ENCODE measurements at regions not wholly inside any gene's neighbourhood (a gene's known extent, or its start where the extent isn't known, plus 50 kb on each side); places are given as distances from the start of the nearest gene placed in this dataset.

DNA sequence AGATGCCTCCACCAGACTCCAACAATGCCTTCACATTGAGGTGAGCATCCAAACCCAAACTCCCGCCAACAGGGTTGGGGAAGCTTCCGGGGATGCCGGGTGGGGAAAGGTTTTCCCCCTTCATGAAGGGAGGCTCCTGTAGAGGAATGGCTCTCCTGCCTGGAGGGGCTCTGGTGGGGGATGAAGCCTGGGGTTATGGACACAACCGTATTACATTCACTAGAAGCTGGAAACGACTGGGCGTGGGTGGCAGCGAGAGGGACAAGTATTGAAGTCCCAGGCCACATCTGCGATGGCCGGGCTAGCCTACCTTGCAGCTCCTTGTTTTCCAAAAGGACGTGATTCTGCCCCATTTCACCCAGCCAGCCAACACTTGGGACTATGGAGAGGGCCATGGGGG is 321.1 kb downstream of the C16orf95 start:
- H3K27me3 Mint-ChIP-seq (ENCODE audit: low read depth in 2 of 2) = peaks cover 23 to 46% of the 10 kb centered on the region in 2 donors
- TF ChIP-seq, protein P1, sequence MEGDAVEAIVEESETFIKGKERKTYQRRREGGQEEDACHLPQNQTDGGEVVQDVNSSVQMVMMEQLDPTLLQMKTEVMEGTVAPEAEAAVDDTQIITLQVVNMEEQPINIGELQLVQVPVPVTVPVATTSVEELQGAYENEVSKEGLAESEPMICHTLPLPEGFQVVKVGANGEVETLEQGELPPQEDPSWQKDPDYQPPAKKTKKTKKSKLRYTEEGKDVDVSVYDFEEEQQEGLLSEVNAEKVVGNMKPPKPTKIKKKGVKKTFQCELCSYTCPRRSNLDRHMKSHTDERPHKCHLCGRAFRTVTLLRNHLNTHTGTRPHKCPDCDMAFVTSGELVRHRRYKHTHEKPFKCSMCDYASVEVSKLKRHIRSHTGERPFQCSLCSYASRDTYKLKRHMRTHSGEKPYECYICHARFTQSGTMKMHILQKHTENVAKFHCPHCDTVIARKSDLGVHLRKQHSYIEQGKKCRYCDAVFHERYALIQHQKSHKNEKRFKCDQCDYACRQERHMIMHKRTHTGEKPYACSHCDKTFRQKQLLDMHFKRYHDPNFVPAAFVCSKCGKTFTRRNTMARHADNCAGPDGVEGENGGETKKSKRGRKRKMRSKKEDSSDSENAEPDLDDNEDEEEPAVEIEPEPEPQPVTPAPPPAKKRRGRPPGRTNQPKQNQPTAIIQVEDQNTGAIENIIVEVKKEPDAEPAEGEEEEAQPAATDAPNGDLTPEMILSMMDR (IDR thresholded peaks at IDR 0.05) = no peak
- no peaks in the 10 kb centered on the region for H3K27me3 ChIP-seq (ENCODE audit: control insufficient read depth, insufficient read depth, low read length)
- H3K4me1 Mint-ChIP-seq = peaks cover 2 to 3% of the 10 kb centered on the region in 2 donors
- no peaks in the 10 kb centered on the region for H3K36me3 ChIP-seq (ENCODE audit: control insufficient read depth, insufficient read depth, low read length)
- H3K9me3 Mint-ChIP-seq = peaks cover 0 to 2% of the 10 kb centered on the region in 2 donors
- H3K36me3 Mint-ChIP-seq = no peaks in the 10 kb centered on the region
- no peaks in the 10 kb centered on the region for H3K4me1 ChIP-seq (ENCODE audit: control insufficient read depth, insufficient read depth, low read length)
- H3K27ac ChIP-seq (ENCODE audit: low read length) = no peak overlapping the region
- no peak overlapping the region for H3K4me3 ChIP-seq (ENCODE audit: low read length)
- no peaks in the 10 kb centered on the region for H3K9me3 ChIP-seq (ENCODE audit: control insufficient read depth, insufficient read depth, low read length)
- no peak overlapping the region for H3K4me3 Mint-ChIP-seq
- 94% methylated on average over 10 of the region's 10 CpGs for WGBS (ENCODE audit: insufficient coverage)
- H3K27ac Mint-ChIP-seq = no peak overlapping the region
- intact Hi-C loops (cut with micrococcal nuclease) = no loop called here
- DNase-seq = no peak
- ATAC-seq = no peak

DNA sequence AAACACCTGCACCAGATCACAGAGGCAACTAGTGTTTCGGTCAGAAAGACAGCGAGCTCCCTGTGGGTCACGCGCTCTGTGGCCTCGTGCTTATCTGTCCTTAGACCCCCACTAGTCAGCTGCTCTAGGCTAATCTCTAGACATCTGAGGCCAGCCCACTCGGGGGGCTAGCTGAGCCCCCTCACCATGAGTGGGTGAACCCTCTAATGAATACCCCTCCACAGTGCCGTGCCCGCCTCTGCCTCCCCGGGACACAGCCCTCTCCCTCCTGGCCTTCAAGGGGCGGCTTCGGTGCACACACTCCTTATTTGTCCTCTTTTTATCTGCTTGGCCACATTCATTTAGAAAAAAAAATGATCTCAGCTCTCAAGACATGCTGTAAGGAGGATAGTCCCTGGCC is 320.1 kb downstream of the C16orf95 start:
- Histone ChIP-seq H3K36me3 (ENCODE audit: control insufficient read depth, insufficient read depth, low read length) (no peaks in the 10 kb centered on the region), H3K4me3 (ENCODE audit: low read length) (no peak overlapping the region), H3K27ac (ENCODE audit: low read length) (no peak overlapping the region), H3K4me1 (ENCODE audit: control insufficient read depth, insufficient read depth, low read length) (no peaks in the 10 kb centered on the region), H3K27me3 (ENCODE audit: control insufficient read depth, insufficient read depth, low read length) (no peaks in the 10 kb centered on the region), H3K9me3 (ENCODE audit: control insufficient read depth, insufficient read depth, low read length) (no peaks in the 10 kb centered on the region)
- Mint-ChIP-seq H3K4me1 (no peaks in the 10 kb centered on the region), H3K27ac (no peak overlapping the region), H3K27me3 (ENCODE audit: low read depth in 2 of 2) (peaks cover 23 to 46% of the 10 kb centered on the region in 2 donors), H3K4me3 (no peak overlapping the region), H3K36me3 (no peaks in the 10 kb centered on the region), H3K9me3 (peaks cover 0 to 2% of the 10 kb centered on the region in 2 donors)
- DNase-seq (no peak), ATAC-seq (no peak)
- intact Hi-C loops (cut with micrococcal nuclease) = no loop called here
- TF ChIP-seq, protein P1 (IDR thresholded peaks at IDR 0.05) = no peak
- WGBS (ENCODE audit: insufficient coverage) = 89% methylated on average over 11 of the region's 11 CpGs

DNA sequence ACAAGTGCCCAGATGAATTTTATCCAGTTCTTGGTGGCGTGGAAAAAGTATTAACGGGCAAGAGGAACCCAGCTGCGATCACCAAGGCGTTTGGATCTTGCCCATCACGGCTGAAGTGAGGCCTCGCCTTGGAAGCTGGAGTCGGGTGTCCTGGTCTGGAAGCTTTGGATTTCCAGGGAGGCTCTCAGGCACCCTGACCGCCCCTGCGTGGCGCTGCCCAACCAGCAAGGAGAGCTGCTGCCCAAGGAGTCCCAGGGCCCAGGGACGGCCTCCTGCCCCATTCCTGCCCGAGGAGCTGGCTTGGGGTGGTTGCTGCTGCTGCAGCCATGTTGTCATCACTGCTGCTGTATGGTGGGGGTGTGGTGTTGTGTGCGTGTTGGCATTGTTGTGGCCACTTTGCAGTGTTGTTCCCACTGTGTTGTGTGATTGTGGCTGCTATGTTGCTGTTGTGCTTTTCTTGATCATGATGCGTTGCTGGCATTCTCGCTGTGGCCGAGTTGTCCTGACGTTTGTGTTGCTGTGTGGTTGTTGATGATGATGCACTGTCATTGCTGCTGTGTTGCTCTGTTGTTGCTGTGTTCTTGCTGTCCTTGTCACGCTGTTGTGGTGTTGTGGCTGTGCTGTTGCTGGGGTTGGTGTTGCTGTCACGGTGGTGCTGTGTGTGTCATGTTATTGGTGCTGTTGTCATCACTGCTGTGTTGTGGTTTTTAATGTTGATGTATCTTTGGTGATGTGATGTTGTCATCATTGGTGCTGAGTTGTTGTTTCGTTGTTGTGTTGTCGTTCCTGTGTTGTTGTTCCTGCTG is 318.8 kb downstream of the C16orf95 start:
- 89% methylated on average over 20 of the region's 21 CpGs for WGBS (ENCODE audit: insufficient coverage)
- no peaks in the 10 kb centered on the region for H3K36me3 Mint-ChIP-seq
- Histone ChIP-seq H3K4me1 (ENCODE audit: control insufficient read depth, insufficient read depth, low read length) (no peaks in the 10 kb centered on the region), H3K27me3 (ENCODE audit: control insufficient read depth, insufficient read depth, low read length) (no peaks in the 10 kb centered on the region), H3K36me3 (ENCODE audit: control insufficient read depth, insufficient read depth, low read length) (no peaks in the 10 kb centered on the region), H3K9me3 (ENCODE audit: control insufficient read depth, insufficient read depth, low read length) (no peaks in the 10 kb centered on the region), H3K27ac (ENCODE audit: low read length) (no peak overlapping the region), H3K4me3 (ENCODE audit: low read length) (no peak overlapping the region)
- intact Hi-C loops (cut with micrococcal nuclease) = no loop called here
- ATAC-seq (no peak), DNase-seq (no peak)
- H3K27me3 Mint-ChIP-seq (ENCODE audit: low read depth in 2 of 2) = peaks cover 21 to 32% of the 10 kb centered on the region in 2 donors
- no peak overlapping the region for H3K27ac Mint-ChIP-seq
- H3K9me3 Mint-ChIP-seq = peaks cover 0 to 2% of the 10 kb centered on the region in 2 donors
- TF ChIP-seq, protein P1 (IDR thresholded peaks at IDR 0.05) = no peak
- H3K4me1 Mint-ChIP-seq = no peaks in the 10 kb centered on the region
- H3K4me3 Mint-ChIP-seq = no peak overlapping the region

DNA sequence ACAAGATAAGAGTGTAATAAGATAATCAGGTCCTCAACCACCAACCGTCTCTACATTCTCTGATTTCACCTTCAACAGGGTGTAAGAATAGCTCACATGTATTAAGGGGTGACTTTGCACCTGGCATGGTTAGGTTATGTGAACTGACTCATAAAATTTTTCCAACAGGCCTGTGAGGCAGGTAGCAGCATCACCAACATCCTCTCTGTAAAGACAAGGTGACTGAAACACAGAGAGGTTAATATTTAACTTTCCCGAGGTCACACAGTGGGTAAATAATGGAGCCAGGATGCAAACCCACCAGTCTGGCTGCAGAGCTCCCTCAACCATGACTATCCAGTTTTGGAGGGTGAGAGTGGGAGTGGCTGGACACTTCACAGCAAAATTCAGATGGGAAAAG is 317.2 kb downstream of the C16orf95 start:
- no peaks in the 10 kb centered on the region for H3K4me1 ChIP-seq (ENCODE audit: control insufficient read depth, insufficient read depth, low read length)
- no peak overlapping the region for H3K4me3 ChIP-seq (ENCODE audit: low read length)
- WGBS (ENCODE audit: insufficient coverage) = 71% methylated on average over 1 of the region's 2 CpGs
- no peak overlapping the region for H3K4me3 Mint-ChIP-seq
- no peak overlapping the region for H3K27ac Mint-ChIP-seq
- no peaks in the 10 kb centered on the region for H3K4me1 Mint-ChIP-seq
- peaks cover 21 to 30% of the 10 kb centered on the region in 2 donors for H3K27me3 Mint-ChIP-seq (ENCODE audit: low read depth in 2 of 2)
- no peaks in the 10 kb centered on the region for H3K27me3 ChIP-seq (ENCODE audit: control insufficient read depth, insufficient read depth, low read length)
- no peaks in the 10 kb centered on the region for H3K9me3 ChIP-seq (ENCODE audit: control insufficient read depth, insufficient read depth, low read length)
- no peaks in the 10 kb centered on the region for H3K36me3 Mint-ChIP-seq
- TF ChIP-seq, protein P1 (IDR thresholded peaks at IDR 0.05) = no peak
- ATAC-seq = no peak
- DNase-seq = no peak
- no peaks in the 10 kb centered on the region for H3K36me3 ChIP-seq (ENCODE audit: control insufficient read depth, insufficient read depth, low read length)
- intact Hi-C loops (cut with micrococcal nuclease) = no loop called here
- no peak overlapping the region for H3K27ac ChIP-seq (ENCODE audit: low read length)
- peaks cover 0 to 2% of the 10 kb centered on the region in 2 donors for H3K9me3 Mint-ChIP-seq

Measured in natural killer cell (primary cell).